PFSK-1 (cell line): ENCODE measurements at regions not wholly inside any gene's neighbourhood (a gene's known extent, or its start where the extent isn't known, plus 50 kb on each side); places are given as distances from the start of the nearest gene placed in this dataset.

ENCODE experiments used
- FOXP2 ChIP-seq: optimal IDR thresholded peaks from 2 replicates; pipeline ENCODE3; 2011; ENCODE audit warnings: borderline replicate concordance, control low read depth, inconsistent platforms; ENCODE audit not compliant: insufficient read depth; ENCODE audit errors: extremely low read length, extremely low read depth
- POLR2AphosphoS5 ChIP-seq: IDR thresholded peaks from 2 replicates; pipeline ENCODE4 v1.6.1; 2012; ENCODE audit warnings: low read depth, mild to moderate bottlenecking, control low read depth, low read length, moderate library complexity
- SIN3A ChIP-seq: IDR thresholded peaks from 2 replicates; pipeline ENCODE4 v1.6.1; 2012; ENCODE audit warnings: mild to moderate bottlenecking, low read length, moderate library complexity, borderline replicate concordance; ENCODE audit not compliant: insufficient read depth
- TAF1 ChIP-seq: IDR thresholded peaks from 2 replicates; pipeline ENCODE4 v1.6.1; 2012; ENCODE audit warnings: low read length, control low read depth, borderline replicate concordance; ENCODE audit not compliant: insufficient read depth
- TF ChIP-seq, protein P1 (sequence below), 2 experiments: IDR thresholded peaks; 2 replicates each; pipeline versions ENCODE4 v1.6.1 to v1.8.0; 2011 to 2012; ENCODE audit warnings: low read depth in 2 of 2, low read length in 2 of 2, control low read depth in 1 of 2, inconsistent platforms in 1 of 2, mild to moderate bottlenecking in 1 of 2, moderate library complexity in 1 of 2; ENCODE audit not compliant: insufficient read depth in 1 of 2

DNA sequence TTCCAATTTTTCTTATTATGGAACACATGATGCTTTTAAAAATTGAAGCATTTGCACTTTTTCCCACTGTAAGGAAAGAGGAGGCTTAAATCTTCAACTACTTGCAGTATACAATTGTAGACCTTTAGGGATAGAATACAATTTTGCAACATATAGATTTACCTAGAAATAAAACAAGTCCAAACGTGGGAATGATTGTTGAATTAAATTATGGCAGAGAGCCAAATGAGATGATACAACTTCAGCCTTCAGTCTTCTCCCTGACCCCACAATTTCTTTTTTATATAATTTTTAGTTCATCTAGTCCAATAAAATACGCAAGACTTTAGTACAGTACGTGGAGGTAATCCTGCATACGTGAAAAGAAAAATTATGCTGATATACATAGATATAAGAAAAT lies 666.5 kb downstream of the SLC16A7 start:
- TF ChIP-seq FOXP2 (no peak), POLR2AphosphoS5 (no peak), TAF1 (no peak), SIN3A (no peak)
- TF ChIP-seq, protein P1, sequence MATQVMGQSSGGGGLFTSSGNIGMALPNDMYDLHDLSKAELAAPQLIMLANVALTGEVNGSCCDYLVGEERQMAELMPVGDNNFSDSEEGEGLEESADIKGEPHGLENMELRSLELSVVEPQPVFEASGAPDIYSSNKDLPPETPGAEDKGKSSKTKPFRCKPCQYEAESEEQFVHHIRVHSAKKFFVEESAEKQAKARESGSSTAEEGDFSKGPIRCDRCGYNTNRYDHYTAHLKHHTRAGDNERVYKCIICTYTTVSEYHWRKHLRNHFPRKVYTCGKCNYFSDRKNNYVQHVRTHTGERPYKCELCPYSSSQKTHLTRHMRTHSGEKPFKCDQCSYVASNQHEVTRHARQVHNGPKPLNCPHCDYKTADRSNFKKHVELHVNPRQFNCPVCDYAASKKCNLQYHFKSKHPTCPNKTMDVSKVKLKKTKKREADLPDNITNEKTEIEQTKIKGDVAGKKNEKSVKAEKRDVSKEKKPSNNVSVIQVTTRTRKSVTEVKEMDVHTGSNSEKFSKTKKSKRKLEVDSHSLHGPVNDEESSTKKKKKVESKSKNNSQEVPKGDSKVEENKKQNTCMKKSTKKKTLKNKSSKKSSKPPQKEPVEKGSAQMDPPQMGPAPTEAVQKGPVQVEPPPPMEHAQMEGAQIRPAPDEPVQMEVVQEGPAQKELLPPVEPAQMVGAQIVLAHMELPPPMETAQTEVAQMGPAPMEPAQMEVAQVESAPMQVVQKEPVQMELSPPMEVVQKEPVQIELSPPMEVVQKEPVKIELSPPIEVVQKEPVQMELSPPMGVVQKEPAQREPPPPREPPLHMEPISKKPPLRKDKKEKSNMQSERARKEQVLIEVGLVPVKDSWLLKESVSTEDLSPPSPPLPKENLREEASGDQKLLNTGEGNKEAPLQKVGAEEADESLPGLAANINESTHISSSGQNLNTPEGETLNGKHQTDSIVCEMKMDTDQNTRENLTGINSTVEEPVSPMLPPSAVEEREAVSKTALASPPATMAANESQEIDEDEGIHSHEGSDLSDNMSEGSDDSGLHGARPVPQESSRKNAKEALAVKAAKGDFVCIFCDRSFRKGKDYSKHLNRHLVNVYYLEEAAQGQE (IDR thresholded peaks at IDR 0.05; ENCODE audit: insufficient read depth in 1 of 2, low read depth in 2 of 2, low read length in 2 of 2), result no peak

DNA sequence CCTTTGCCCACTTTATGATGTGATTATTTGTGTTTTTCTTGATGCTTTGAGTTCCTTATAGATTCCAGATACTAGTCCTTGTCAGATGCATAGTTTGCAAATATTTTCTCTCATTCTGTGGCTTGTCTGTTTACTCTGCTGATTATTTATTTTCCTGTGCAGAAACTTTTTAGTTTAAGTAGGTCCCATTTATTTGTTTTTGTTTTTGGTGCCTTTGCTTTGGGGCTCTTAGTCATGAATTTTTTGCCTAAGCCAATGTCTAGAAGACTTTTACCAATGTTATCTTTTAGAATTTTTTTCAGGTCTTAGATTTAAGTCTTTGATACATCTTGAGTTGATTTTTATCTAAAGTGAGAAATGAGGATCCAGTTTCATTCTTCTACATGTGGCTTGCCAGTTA lies 667.3 kb downstream of the SLC16A7 start:
- TF ChIP-seq TAF1 (no peak), SIN3A (no peak), FOXP2 (no peak), POLR2AphosphoS5 (no peak)
- TF ChIP-seq, protein P1 (IDR thresholded peaks at IDR 0.05; ENCODE audit: insufficient read depth in 1 of 2, low read depth in 2 of 2, low read length in 2 of 2), result no peak

DNA sequence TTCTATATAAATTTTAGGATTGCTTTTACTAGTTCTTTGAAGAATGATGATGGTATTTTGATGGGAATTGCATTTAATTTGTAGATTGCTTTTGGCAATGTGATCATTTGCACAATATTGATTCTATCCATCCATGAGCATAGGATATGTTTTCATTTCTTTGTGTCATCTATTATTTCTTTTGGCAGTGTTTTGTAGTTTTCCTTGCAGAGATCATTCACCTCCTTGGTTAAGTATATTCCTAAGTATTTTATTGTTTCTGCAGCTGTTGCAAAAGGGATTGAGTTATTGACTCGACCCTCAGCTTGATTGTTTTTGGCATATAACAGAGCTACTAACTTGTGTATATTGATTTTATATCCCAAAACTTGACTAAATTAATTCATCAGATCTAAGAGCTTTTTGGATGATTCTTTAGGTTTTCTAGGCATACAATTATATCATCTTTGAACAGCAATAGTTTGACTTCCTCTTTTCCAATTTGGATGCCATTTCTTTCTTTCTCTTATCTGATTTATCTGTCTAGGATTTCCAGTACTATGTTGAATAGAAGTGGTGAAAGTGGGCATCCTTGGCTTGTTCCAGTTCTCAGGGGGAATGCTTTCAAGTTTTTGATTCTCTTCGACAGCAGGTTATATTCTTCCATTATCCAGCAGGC lies 668.1 kb downstream of the SLC16A7 start:
- TF ChIP-seq, protein P1 (IDR thresholded peaks at IDR 0.05; ENCODE audit: insufficient read depth in 1 of 2, low read depth in 2 of 2, low read length in 2 of 2), result no peak
- TF ChIP-seq TAF1 (no peak), FOXP2 (no peak), POLR2AphosphoS5 (no peak), SIN3A (no peak)

DNA sequence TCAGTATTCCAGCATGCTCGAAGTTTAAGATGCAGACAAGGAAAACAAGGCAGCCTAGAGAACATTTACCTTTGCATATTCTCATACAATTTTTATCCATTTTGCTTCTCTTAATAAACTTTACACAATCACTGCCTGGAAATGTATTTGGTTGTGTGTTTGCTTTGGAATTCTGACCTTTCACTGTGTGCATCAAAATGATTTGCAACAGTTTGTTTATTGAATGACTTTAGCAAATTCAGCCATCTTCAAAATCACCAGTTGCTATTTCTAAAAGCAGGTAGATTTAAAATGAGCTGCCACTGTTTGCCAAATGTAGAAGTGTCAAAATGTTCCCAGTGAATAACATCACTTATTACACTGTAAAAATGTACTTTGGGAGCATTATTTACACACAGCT lies 669.9 kb downstream of the SLC16A7 start:
- TF ChIP-seq TAF1 (no peak), POLR2AphosphoS5 (no peak), FOXP2 (no peak), SIN3A (no peak)
- TF ChIP-seq, protein P1 (IDR thresholded peaks at IDR 0.05; ENCODE audit: insufficient read depth in 1 of 2, low read depth in 2 of 2, low read length in 2 of 2), result no peak

DNA sequence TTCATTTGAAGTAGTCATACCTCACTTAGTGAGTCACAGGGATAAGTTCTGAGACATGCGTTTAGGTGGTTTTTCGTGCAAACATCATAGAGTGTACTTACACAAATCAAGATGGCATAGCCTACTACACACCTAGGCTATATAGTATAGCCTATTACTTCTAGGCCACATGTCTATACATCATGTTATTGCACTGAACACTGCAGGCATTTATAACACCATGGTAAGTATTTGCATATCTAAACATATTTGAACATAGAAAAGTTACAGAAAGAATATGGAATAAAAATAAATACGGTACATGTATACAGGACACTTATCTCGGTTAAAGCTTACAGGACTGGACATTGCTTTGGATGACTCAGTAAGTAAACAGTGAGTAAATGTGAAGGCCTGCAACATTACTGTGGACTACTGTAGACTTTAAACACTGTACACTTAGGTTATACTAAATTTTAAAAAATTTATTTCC lies 670.6 kb downstream of the SLC16A7 start:
- TF ChIP-seq SIN3A (no peak), POLR2AphosphoS5 (no peak), FOXP2 (no peak), TAF1 (no peak)
- TF ChIP-seq, protein P1 (IDR thresholded peaks at IDR 0.05; ENCODE audit: insufficient read depth in 1 of 2, low read depth in 2 of 2, low read length in 2 of 2), result no peak
